ENCODE measurements at regions not wholly inside any gene's neighbourhood (a gene's known extent, or its start where the extent isn't known, plus 50 kb on each side); places are given as distances from the start of the nearest gene placed in this dataset.

GRCh38 chr4:17310269-17310652 lies 201.6 kb downstream of the QDPR start:
- no peaks in the 10 kb centered on the region for H3K4me1 Mint-ChIP-seq
- Histone ChIP-seq H4K20me1 (ENCODE audit: low read depth) (no peaks in the 10 kb centered on the region), H3F3A (ENCODE audit: low read depth) (no peaks in the 10 kb centered on the region), H3K79me2 (ENCODE audit: low read depth) (no peaks in the 10 kb centered on the region), H3K27me3 (no peaks in the 10 kb centered on the region), H2AFZ (replicated peaks) (no peak overlapping the region), H3K4me3 (no peak overlapping the region), H3K36me3 (no peaks in the 10 kb centered on the region), H3K4me2 (no peak overlapping the region), H3K9me3 (ENCODE audit: low read depth) (no peaks in the 10 kb centered on the region), H3K4me1 (no peaks in the 10 kb centered on the region), H3K27ac (no peak overlapping the region), H3K9ac (no peak overlapping the region)
- no peaks in the 10 kb centered on the region for H3K36me3 Mint-ChIP-seq
- TF ChIP-seq EZH2phosphoT487 (IDR thresholded peaks at IDR 0.05) (no peak), CTCF (IDR thresholded peaks at IDR 0.05) (no peak), EZH2 (IDR thresholded peaks at IDR 0.05) (no peak)
- no peaks in the 10 kb centered on the region for H3K27me3 Mint-ChIP-seq (ENCODE audit: insufficient read depth, low read depth)
- H3K9me3 Mint-ChIP-seq, result peaks cover 2% of the 10 kb centered on the region
- no peak for DNase-seq (ENCODE audit: low spot score)
- H3K27ac Mint-ChIP-seq, result no peak overlapping the region
- no peak overlapping the region for H3K4me3 Mint-ChIP-seq

GRCh38 chr4:17309567-17310268 lies 202.2 kb downstream of the QDPR start:
- no peak for DNase-seq (ENCODE audit: low spot score)
- H3K4me1 ChIP-seq, result no peaks in the 10 kb centered on the region
- no peaks in the 10 kb centered on the region for H4K20me1 ChIP-seq (ENCODE audit: low read depth)
- no peaks in the 10 kb centered on the region for H3K36me3 ChIP-seq
- H3K9me3 ChIP-seq (ENCODE audit: low read depth), result no peaks in the 10 kb centered on the region
- no peak overlapping the region for H3K9ac ChIP-seq
- no peaks in the 10 kb centered on the region for H3K79me2 ChIP-seq (ENCODE audit: low read depth)
- H3K27me3 ChIP-seq, result no peaks in the 10 kb centered on the region
- no peak overlapping the region for H3K4me3 ChIP-seq
- H3K27me3 Mint-ChIP-seq (ENCODE audit: insufficient read depth, low read depth), result no peaks in the 10 kb centered on the region
- H3K36me3 Mint-ChIP-seq, result no peaks in the 10 kb centered on the region
- no peak overlapping the region for H2AFZ ChIP-seq (replicated peaks)
- no peaks in the 10 kb centered on the region for H3F3A ChIP-seq (ENCODE audit: low read depth)
- no peak for TF ChIP-seq EZH2phosphoT487 (IDR thresholded peaks at IDR 0.05)
- no peak for TF ChIP-seq EZH2 (IDR thresholded peaks at IDR 0.05)
- TF ChIP-seq CTCF (IDR thresholded peaks at IDR 0.05), result no peak
- H3K4me1 Mint-ChIP-seq, result no peaks in the 10 kb centered on the region
- H3K4me2 ChIP-seq, result no peak overlapping the region
- no peak overlapping the region for H3K4me3 Mint-ChIP-seq
- H3K9me3 Mint-ChIP-seq, result peaks cover 2% of the 10 kb centered on the region
- H3K27ac ChIP-seq, result no peak overlapping the region
- no peak overlapping the region for H3K27ac Mint-ChIP-seq

GRCh38 chr4:17301869-17302268 lies 210.0 kb downstream of the QDPR start:
- no peaks in the 10 kb centered on the region for H4K20me1 ChIP-seq (ENCODE audit: low read depth)
- no peak for TF ChIP-seq EZH2 (IDR thresholded peaks at IDR 0.05)
- no peak for TF ChIP-seq EZH2phosphoT487 (IDR thresholded peaks at IDR 0.05)
- TF ChIP-seq CTCF (IDR thresholded peaks at IDR 0.05), result no peak
- Mint-ChIP-seq H3K36me3 (no peaks in the 10 kb centered on the region), H3K27me3 (ENCODE audit: insufficient read depth, low read depth) (no peaks in the 10 kb centered on the region), H3K27ac (no peak overlapping the region), H3K9me3 (peaks cover 2% of the 10 kb centered on the region), H3K4me1 (peaks cover 2% of the 10 kb centered on the region), H3K4me3 (no peak overlapping the region)
- no peaks in the 10 kb centered on the region for H3K9me3 ChIP-seq (ENCODE audit: low read depth)
- H3K4me1 ChIP-seq, result no peaks in the 10 kb centered on the region
- H3K9ac ChIP-seq, result no peak overlapping the region
- no peak for DNase-seq (ENCODE audit: low spot score)
- no peaks in the 10 kb centered on the region for H3K79me2 ChIP-seq (ENCODE audit: low read depth)
- no peaks in the 10 kb centered on the region for H3K27me3 ChIP-seq
- no peak overlapping the region for H2AFZ ChIP-seq (replicated peaks)
- no peak overlapping the region for H3K4me2 ChIP-seq
- no peaks in the 10 kb centered on the region for H3F3A ChIP-seq (ENCODE audit: low read depth)
- H3K27ac ChIP-seq, result no peak overlapping the region
- H3K36me3 ChIP-seq, result no peaks in the 10 kb centered on the region
- H3K4me3 ChIP-seq, result no peak overlapping the region

Data from neural progenitor cell (in vitro differentiated cells).